GM12878 (cell line): ENCODE measurements at regions not wholly inside any gene's neighbourhood (a gene's known extent, or its start where the extent isn't known, plus 50 kb on each side); places are given as distances from the start of the nearest gene placed in this dataset.

Experiments
- ATAC-seq: fragments of 200-7000 bp; cut with Tn5 transposase; 3 replicates; pipeline ENCODE4 v1.9.1; 2020; ENCODE audit warnings: mild to moderate bottlenecking, moderate library complexity
- BruUV-seq: library from RNA; stranded (reverse); fragments of 400-500 nt; replicated peaks from 2 replicates; lab custom pipeline; 2021; lab: Mats Ljungman, UMichigan
- CTCF ChIA-PET: fragments of 300-600 bp; sonication (Branson Sonifier 250); formaldehyde crosslinking; extraction: SDS; loops from one replicate; lab custom pipeline; 2021; ENCODE audit warnings: inconsistent platforms; lab: Yijun Ruan, JAX
- POLR2A ChIA-PET: fragments of 350-600 bp; formaldehyde crosslinking; extraction: SDS; loops from one replicate; lab custom pipeline; 2021; ENCODE audit warnings: inconsistent platforms; lab: Charles Lee
- RAD21 ChIA-PET: fragments of 300-600 bp; sonication (Branson Sonifier 250); formaldehyde crosslinking; loops from one replicate; lab custom pipeline; 2023; ENCODE audit warnings: antibody characterized with exemption; ENCODE audit not compliant: unreplicated experiment; lab: Charles Lee
- SMC1A ChIA-PET: fragments of 300-600 bp; sonication (Branson Sonifier 250); formaldehyde crosslinking; loops from one replicate; lab custom pipeline; 2023; ENCODE audit not compliant: unreplicated experiment, uncharacterized antibody; lab: Charles Lee
- DNase-seq: peaks from one replicate; pipeline ENCODE4 v3.0.0-alpha.2; 2011; ENCODE audit warnings: low read depth, low spot score
- FAIRE-seq: peaks from 3 replicates; lab custom pipeline; 2011; peaks lifted over from hg19 to GRCh38; lab: Jason Lieb, UNC
- H2AFZ ChIP-seq: 2 replicates; pipeline ENCODE4 v1.6.0; 2011; ENCODE audit warnings: low read depth, low read length, control low read depth; ENCODE audit not compliant: control insufficient read depth
- H3K27ac ChIP-seq: 2 replicates; pipeline ENCODE4 v1.5.1; 2011; ENCODE audit warnings: control low read depth; ENCODE audit not compliant: control insufficient read depth, insufficient read depth
- H3K27me3 ChIP-seq, 2 experiments: replicated peaks in 1 of 2; 2 replicates each; pipeline versions ENCODE4 v1.6.0 to v1.6.1; 2011; ENCODE audit warnings: low read length in 1 of 2; ENCODE audit not compliant: control insufficient read depth in 2 of 2, insufficient read depth in 2 of 2
- H3K36me3 ChIP-seq, 2 experiments: 2 replicates each; pipeline ENCODE4 v1.5.1; 2011; ENCODE audit warnings: low read length in 1 of 2; ENCODE audit not compliant: control insufficient read depth in 2 of 2, insufficient read depth in 2 of 2
- H3K4me1 ChIP-seq: 2 replicates; pipeline ENCODE4 v1.6.1; 2011; ENCODE audit warnings: mild to moderate bottlenecking, low read length, moderate library complexity, mixed read lengths; ENCODE audit not compliant: control insufficient read depth, insufficient read depth
- H3K4me2 ChIP-seq: 2 replicates; pipeline ENCODE4 v1.6.0; 2011; ENCODE audit warnings: control low read depth; ENCODE audit not compliant: control insufficient read depth, insufficient read depth
- H3K4me3 ChIP-seq: fragments of 200-600 bp; sonication (generic); 2 replicates; pipeline ENCODE4 v1.5.1; 2016
- H3K79me2 ChIP-seq: 2 replicates; pipeline ENCODE4 v1.6.0; 2011; ENCODE audit warnings: low read length; ENCODE audit not compliant: control insufficient read depth, insufficient read depth
- H3K9ac ChIP-seq: 2 replicates; pipeline ENCODE4 v1.8.0; 2011; ENCODE audit warnings: low read length, control low read depth, mixed read lengths; ENCODE audit not compliant: control insufficient read depth, insufficient read depth
- H3K9me3 ChIP-seq: replicated peaks from 3 replicates; pipeline ENCODE4 v1.5.1; 2011; ENCODE audit warnings: mild to moderate bottlenecking, low read length; ENCODE audit not compliant: control insufficient read depth, insufficient read depth
- H4K20me1 ChIP-seq: 2 replicates; pipeline ENCODE4 v1.6.0; 2011; ENCODE audit not compliant: control insufficient read depth, insufficient read depth
- CREB1 ChIP-seq: IDR thresholded peaks from 2 replicates; pipeline ENCODE4 v1.6.1; 2012; ENCODE audit warnings: low read depth, mild to moderate bottlenecking, inconsistent platforms
- CTCF ChIP-seq, 3 experiments: IDR thresholded peaks in 2 of 3; conservative IDR thresholded peaks in 1 of 3; 2 replicates each; pipeline ENCODE4 v1.5.1; 2011; ENCODE audit warnings: low read depth in 3 of 3, low read length in 3 of 3, mild to moderate bottlenecking in 3 of 3, control low read depth in 2 of 3, moderate library complexity in 2 of 3, inconsistent platforms in 1 of 3, mixed read lengths in 1 of 3; ENCODE audit not compliant: control insufficient read depth in 2 of 3, insufficient read depth in 1 of 3; ENCODE audit errors: extremely low read depth in 1 of 3
- EED ChIP-seq: sonication (generic); IDR thresholded peaks from 2 replicates; pipeline ENCODE4 v1.6.1; 2016; ENCODE audit warnings: antibody characterized with exemption, low read depth
- GATAD2B ChIP-seq: fragments of 450-650 bp; conservative IDR thresholded peaks from 2 replicates; pipeline ENCODE4 v1.6.1; 2017; ENCODE audit warnings: low read depth, mild to moderate bottlenecking, moderate library complexity
- JUND ChIP-seq: IDR thresholded peaks from 2 replicates; pipeline ENCODE4 v1.6.1; 2012; ENCODE audit warnings: low read depth, mild to moderate bottlenecking, low read length, improper control_type of control experiment, moderate library complexity
- POLR2AphosphoS5 ChIP-seq: IDR thresholded peaks from 2 replicates; pipeline ENCODE4 v1.6.1; 2011; ENCODE audit warnings: mild to moderate bottlenecking, low read length, inconsistent platforms
- RCOR1 ChIP-seq: conservative IDR thresholded peaks from 2 replicates; pipeline ENCODE4 v1.6.1; 2012; ENCODE audit warnings: low read depth, low read length, improper control_type of control experiment
- RUNX3 ChIP-seq: IDR thresholded peaks from 2 replicates; pipeline ENCODE4 v1.6.1; 2012; ENCODE audit warnings: low read length, inconsistent platforms
- ZNF384 ChIP-seq: IDR thresholded peaks from 2 replicates; pipeline ENCODE4 v1.6.1; 2012; ENCODE audit warnings: low read depth, mild to moderate bottlenecking, low read length, improper control_type of control experiment, borderline replicate concordance
- WGBS: methylation state at CpG from one replicate; pipeline ENCODE4 v1.1.6; 2016; ENCODE audit warnings: low lambda C conversion rate; ENCODE audit not compliant: insufficient replicate concordance, insufficient coverage; ENCODE audit errors: missing lambda C conversion rate; 5-methylcytosine and 5-hydroxymethylcytosine counted together
- in situ Hi-C: fragments of 300-500 bp; cut with MboI; formaldehyde crosslinking; loops from 9 replicates; pipeline ENCODE4 v1.14.3; 2018; ENCODE audit warnings: mixed read lengths
- intact Hi-C: fragments of 100-400 bp; cut with micrococcal nuclease; formaldehyde crosslinking; loops from one replicate; pipeline ENCODE4 v1.14.2; 2022; ENCODE audit not compliant: unreplicated experiment
- TF ChIP-seq, protein P1 (sequence below): fragments of 450-650 bp; formaldehyde crosslinking; IDR thresholded peaks from 2 replicates; pipeline ENCODE4 v1.4.0; 2020; ENCODE audit warnings: mild to moderate bottlenecking, moderate library complexity

- TF ChIP-seq RCOR1 (no peak), GATAD2B (no peak), RUNX3 (no peak)
- TF ChIP-seq, protein P1, sequence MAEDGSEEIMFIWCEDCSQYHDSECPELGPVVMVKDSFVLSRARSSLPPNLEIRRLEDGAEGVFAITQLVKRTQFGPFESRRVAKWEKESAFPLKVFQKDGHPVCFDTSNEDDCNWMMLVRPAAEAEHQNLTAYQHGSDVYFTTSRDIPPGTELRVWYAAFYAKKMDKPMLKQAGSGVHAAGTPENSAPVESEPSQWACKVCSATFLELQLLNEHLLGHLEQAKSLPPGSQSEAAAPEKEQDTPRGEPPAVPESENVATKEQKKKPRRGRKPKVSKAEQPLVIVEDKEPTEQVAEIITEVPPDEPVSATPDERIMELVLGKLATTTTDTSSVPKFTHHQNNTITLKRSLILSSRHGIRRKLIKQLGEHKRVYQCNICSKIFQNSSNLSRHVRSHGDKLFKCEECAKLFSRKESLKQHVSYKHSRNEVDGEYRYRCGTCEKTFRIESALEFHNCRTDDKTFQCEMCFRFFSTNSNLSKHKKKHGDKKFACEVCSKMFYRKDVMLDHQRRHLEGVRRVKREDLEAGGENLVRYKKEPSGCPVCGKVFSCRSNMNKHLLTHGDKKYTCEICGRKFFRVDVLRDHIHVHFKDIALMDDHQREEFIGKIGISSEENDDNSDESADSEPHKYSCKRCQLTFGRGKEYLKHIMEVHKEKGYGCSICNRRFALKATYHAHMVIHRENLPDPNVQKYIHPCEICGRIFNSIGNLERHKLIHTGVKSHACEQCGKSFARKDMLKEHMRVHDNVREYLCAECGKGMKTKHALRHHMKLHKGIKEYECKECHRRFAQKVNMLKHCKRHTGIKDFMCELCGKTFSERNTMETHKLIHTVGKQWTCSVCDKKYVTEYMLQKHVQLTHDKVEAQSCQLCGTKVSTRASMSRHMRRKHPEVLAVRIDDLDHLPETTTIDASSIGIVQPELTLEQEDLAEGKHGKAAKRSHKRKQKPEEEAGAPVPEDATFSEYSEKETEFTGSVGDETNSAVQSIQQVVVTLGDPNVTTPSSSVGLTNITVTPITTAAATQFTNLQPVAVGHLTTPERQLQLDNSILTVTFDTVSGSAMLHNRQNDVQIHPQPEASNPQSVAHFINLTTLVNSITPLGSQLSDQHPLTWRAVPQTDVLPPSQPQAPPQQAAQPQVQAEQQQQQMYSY (CRISPR knock-in tag): no peak
Measured at GRCh38 chr21:28277324-28277723, 715.4 kb downstream of the LTN1 start (continued).

GRCh38 chr21:28272272-28272992 lies 720.2 kb downstream of the LTN1 start:
- Histone ChIP-seq H3K27me3 (no peaks in the 10 kb centered on the region), H3K79me2 (no peaks in the 10 kb centered on the region), H3K4me3 (no peak overlapping the region), H3K4me1 (no peaks in the 10 kb centered on the region), H2AFZ (no peak overlapping the region), H3K9ac (no peak overlapping the region), H3K27ac (no peak overlapping the region)
- BruUV-seq: no TSS peak
- ChIA-PET RAD21 (no interaction called here), CTCF (no interaction called here), POLR2A (no interaction called here)
- WGBS: 14% methylated on average over 3 of the region's 3 CpGs
- no peak for DNase-seq
- intact Hi-C loops: no loop called here
- in situ Hi-C loops: no loop called here
- TF ChIP-seq EED: no peak
- TF ChIP-seq CREB1: no peak
- TF ChIP-seq ZNF384: no peak
- no peak for TF ChIP-seq POLR2AphosphoS5
- TF ChIP-seq JUND: no peak
- TF ChIP-seq CTCF (IDR thresholded peaks at IDR 0.05 in 2 of 3, conservative IDR thresholded peaks at IDR 0.05 in 1 of 3; ENCODE audit: control insufficient read depth in 2 of 3, extremely low read depth in 1 of 3, insufficient read depth in 1 of 3, low read depth in 3 of 3, low read length in 3 of 3): no peak
- TF ChIP-seq, all 136 proteins: peak for 0
- SMC1A ChIA-PET: no interaction called here
- no peak for ATAC-seq
- Histone ChIP-seq H4K20me1 (no peaks in the 10 kb centered on the region), H3K36me3 (no peaks in the 10 kb centered on the region), H3K9me3 (no peaks in the 10 kb centered on the region; the same call in 2 of the 3 replicates), H3K4me2 (no peak overlapping the region)
- FAIRE-seq: no peak
